NB4 (cell line): ENCODE measurements at regions not wholly inside any gene's neighbourhood (a gene's known extent, or its start where the extent isn't known, plus 50 kb on each side); places are given as distances from the start of the nearest gene placed in this dataset.

ENCODE experiments used
- CTCF ChIP-seq: IDR thresholded peaks from one replicate; pipeline ENCODE4 v1.5.1; 2012; ENCODE audit warnings: low read depth, low read length
- MAX ChIP-seq: IDR thresholded peaks from 2 replicates; pipeline ENCODE4 v1.6.1; 2011; ENCODE audit warnings: low read depth, low read length
- POLR2A ChIP-seq: IDR thresholded peaks from 2 replicates; pipeline ENCODE4 v1.6.1; 2011; ENCODE audit warnings: mild to moderate bottlenecking; ENCODE audit not compliant: insufficient read length; ENCODE audit errors: extremely low read depth

- TF ChIP-seq MAX (no peak), CTCF (no peak), POLR2A (no peak)
Measured at GRCh38 chr7:132053871-132054270, 497.4 kb upstream of the PODXL start.
